ENCODE measurements at regions not wholly inside any gene's neighbourhood (a gene's known extent, or its start where the extent isn't known, plus 50 kb on each side); places are given as distances from the start of the nearest gene placed in this dataset.

DNA sequence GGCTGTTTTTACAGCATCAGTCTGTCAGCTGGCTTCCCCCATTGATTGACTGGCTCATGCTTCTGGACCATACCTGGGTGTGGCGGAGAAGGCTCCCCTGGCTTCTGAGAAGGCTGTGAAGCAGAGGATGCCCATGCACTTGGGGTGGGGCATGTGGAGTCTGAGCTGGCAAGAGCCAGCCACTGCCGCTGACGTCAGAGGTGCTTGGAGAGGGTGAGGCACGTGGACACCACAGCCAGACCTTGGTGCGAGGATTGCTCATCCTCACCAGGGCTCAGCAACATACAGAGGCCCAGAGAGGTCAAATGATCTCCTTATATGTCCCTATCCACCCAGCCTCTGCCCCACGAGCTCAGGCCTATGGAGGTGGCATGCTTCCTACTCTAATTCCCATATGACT lies 211.2 kb upstream of the PMEPA1 start:
- TF ChIP-seq SIN3A (IDR thresholded peaks at IDR 0.05; ENCODE audit: borderline replicate concordance, insufficient read depth, low read length) = no peak
- no peak for TF ChIP-seq POLR2AphosphoS5 (IDR thresholded peaks at IDR 0.05; ENCODE audit: low read depth, low read length)
- TF ChIP-seq TAF1 (IDR thresholded peaks at IDR 0.05; ENCODE audit: borderline replicate concordance, insufficient read depth, low read length) = no peak
